NCI-H146 treated with DMSO at 0.1 percent for 48 hours (cell line): ENCODE measurements at regions not wholly inside any gene's neighbourhood (a gene's known extent, or its start where the extent isn't known, plus 50 kb on each side); places are given as distances from the start of the nearest gene placed in this dataset.

Experiments used
- DNase-seq: peaks from one replicate; lab custom pipeline; 2025; ENCODE audit not compliant: unreplicated experiment; lab: John Stamatoyannopoulos, UW

- no peak for DNase-seq
These were observed 394.8 kb downstream of the PTPRC start for GRCh38 chr1:199033661-199034060.

DNA sequence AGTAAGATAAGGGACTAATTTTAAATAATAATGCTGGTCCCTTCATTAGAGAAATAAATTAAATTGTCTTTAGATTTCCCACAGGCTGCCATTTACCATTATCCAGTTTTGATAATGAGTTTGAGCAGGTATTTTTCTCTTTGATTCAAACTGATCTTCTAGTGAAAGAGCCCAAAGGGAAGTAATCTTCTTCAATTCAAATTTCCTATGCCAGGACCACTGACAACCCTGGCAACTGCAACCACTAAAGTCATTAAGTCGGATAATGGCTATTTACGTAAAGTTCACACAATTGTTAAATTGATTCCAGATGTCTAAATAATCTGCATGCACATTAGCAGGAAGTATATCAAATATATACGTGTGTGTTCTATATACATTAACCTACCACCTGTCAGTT lies 399.3 kb downstream of the PTPRC start:
- DNase-seq, result peak; percentile 32

- DNase-seq, result no peak
These were observed 401.5 kb downstream of the PTPRC start for GRCh38 chr1:199040076-199040905.

- no peak for DNase-seq
These were observed 402.5 kb downstream of the PTPRC start for GRCh38 chr1:199041173-199041914.

DNA sequence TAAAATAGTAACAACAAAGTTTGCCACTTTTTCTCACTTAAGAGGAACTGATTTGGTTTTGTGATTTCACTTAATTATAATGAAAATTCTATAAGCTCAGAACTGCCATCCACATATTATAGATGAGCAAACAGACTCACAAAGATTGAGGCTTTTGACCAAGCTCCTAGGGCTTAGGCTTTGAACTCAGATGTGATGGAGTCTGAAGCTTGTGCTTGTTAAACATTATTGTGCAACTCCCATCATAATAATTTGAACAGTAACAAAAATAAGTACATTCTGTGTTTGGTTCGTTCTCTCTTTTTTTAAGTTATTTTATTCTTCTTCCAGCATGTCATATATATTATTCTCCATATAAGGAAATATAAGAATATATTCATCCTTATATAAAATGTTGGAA lies 403.4 kb downstream of the PTPRC start:
- no peak for DNase-seq

DNA sequence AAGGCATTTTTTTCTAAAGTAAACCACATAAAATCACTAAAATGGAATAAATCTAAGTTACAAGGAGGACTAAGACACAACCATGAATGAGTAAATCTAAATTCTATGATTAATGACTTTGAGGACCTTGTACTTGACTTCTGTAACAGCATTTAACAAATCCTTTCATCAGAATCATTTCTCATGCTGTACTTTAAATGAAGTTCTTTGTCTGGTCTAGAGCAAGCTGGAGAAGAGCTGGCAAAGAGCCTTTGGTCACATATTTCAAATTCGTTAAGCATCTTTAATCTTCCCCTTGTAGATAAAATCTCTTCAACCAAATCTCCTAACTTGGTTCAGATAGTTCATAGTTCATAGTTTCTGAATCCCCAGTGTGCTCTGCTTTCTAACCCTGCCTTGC lies 405.4 kb downstream of the PTPRC start:
- no peak for DNase-seq

GRCh38 chr1:199046618-199047017 lies 407.8 kb downstream of the PTPRC start:
- no peak for DNase-seq

DNA sequence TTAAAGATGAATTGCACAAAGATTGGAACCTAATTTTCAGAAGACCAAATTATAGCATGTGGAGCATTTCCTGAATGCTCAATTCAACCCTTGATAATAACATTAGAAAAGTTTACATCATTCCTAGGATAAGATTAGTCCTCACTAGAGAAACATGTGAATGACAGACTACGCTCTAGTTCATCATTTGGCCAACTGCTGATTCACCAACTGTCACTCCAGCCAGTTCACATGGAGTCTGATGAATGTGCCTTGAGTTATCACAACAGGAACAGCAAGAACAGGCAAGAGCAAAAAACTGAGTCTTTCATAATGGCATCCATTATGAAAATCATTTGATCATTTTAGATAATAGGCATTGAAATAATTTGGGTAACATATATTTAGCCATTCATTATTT lies 415.9 kb downstream of the PTPRC start:
- no peak for DNase-seq

GRCh38 chr1:199057322-199057721 lies 418.5 kb downstream of the PTPRC start:
- DNase-seq, result no peak

- no peak for DNase-seq
These were observed 419.4 kb downstream of the PTPRC start for GRCh38 chr1:199058281-199058680.

- no peak for DNase-seq
These were observed 426.1 kb downstream of the PTPRC start for GRCh38 chr1:199064971-199065370.

DNA sequence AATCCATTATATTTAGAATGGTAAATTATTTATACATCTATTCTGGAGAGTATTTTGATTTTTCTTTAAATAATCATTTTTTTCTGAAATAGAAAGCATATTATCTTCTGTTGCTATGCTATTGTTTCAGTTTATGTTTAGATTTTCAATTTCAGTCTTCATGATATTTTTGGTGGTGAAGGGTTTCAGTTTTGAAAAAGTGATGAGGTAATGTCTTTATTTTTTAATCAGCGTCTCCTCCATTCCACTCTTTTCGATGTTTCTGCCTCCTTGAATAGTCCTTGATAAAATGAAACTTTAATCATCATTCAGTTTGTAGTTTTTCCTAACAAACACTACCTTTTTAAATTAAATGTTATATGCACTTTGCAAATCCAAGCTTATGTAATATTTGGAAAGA lies 428.6 kb downstream of the PTPRC start:
- DNase-seq, result no peak

DNA sequence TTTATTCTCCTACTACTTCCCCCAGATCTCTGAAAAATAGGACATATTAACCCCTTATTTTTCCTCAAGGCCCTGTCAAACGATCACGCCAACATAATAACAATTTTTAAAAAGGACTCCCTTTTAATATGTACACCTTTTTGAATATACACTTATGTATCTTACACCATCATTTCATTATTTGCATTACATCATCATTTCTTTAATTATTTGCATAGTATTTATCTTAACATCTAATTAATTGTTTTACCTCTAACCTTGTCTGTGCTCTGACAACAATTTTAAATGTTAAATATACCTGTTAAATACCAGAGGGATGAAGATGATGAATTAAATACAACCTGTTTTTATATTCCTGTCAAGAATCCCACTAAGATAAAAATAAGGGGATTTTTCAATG lies 432.2 kb downstream of the PTPRC start:
- DNase-seq, result no peak

GRCh38 chr1:199073166-199073565 lies 434.3 kb downstream of the PTPRC start:
- no peak for DNase-seq

DNA sequence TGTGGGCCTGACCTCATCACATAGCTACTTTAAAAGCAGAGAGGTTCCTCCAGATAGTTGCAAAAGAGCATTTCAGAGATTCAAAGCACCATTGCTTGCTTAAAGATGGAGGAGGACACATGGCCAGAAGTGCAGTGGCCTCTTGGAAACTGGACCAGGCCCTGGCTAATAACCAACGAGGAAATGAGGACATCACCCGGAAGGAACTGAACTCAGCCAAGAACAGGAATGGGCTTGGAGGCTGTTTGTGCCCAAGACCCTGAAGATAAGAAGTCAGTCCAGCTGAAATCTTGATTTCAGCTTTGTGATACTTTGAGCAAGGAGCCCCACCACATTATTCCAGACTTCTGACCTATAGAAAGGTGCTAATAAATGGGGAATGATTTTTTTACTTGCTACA lies 437.0 kb downstream of the PTPRC start:
- no peak for DNase-seq

DNA sequence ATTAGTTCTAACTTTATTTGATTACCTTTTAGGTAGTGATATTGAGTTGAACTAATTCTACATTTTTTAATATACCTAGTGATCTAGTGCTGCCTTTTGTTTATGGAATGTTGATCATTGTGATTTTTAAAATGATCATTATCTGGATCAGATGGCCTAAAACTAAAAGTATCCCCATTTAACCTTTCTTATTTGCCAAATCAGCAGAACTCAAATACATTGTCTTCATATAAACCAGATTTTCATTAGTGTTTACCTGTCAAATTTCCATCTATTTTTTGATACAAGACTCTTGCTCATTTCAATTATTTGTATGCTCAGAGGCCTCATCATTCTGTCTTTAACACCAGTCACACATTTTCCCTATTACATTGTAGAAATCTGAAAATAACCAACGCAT lies 441.2 kb downstream of the PTPRC start:
- DNase-seq, result no peak

DNA sequence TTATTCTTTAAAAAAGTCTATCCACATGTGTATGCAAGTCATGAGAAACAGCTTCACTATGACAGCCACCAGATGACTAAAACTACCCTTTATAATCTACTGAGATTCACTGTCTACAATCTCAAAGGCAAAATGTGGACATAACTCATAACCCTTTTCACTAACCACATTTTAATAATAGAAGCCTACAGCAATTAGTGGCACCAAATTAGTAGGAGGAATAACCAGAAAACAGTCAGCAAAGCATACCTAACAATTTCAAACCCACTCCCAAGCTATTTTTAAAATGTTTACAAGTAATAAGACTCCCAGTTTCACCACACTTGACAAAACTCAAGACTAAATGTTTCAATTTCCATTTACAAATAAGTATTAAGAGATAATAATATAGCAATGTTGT lies 442.9 kb downstream of the PTPRC start:
- no peak for DNase-seq

GRCh38 chr1:199082778-199083389 lies 444.0 kb downstream of the PTPRC start:
- DNase-seq, result no peak

DNA sequence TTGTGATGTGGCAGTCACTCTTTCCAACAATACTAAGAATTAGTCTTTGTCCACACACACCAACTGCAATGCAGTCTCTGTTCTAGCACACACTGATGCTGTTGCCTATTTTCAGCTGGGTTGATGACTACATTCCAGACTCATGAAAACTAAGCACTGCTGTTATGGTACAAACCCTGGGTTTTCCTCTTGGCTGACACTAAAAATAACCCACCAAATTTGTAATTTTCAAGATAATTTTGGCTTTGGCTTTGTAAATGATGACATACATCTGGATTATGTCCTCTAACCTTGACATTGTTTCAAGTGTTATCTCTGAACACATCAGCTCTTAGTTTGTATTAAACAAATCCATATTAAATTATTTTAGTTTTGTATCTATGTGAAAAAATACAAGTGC lies 444.8 kb downstream of the PTPRC start:
- no peak for DNase-seq

GRCh38 chr1:199084293-199084692 lies 445.5 kb downstream of the PTPRC start:
- DNase-seq, result no peak

- no peak for DNase-seq
These were observed 447.1 kb downstream of the PTPRC start for GRCh38 chr1:199085903-199086302.

GRCh38 chr1:199087144-199087543 lies 448.3 kb downstream of the PTPRC start:
- no peak for DNase-seq
